ENCODE measurements at regions not wholly inside any gene's neighbourhood (a gene's known extent, or its start where the extent isn't known, plus 50 kb on each side); places are given as distances from the start of the nearest gene placed in this dataset.
A peak's percentile ranks its signal among the peaks of the same experiment; 100 is the strongest.

DNA sequence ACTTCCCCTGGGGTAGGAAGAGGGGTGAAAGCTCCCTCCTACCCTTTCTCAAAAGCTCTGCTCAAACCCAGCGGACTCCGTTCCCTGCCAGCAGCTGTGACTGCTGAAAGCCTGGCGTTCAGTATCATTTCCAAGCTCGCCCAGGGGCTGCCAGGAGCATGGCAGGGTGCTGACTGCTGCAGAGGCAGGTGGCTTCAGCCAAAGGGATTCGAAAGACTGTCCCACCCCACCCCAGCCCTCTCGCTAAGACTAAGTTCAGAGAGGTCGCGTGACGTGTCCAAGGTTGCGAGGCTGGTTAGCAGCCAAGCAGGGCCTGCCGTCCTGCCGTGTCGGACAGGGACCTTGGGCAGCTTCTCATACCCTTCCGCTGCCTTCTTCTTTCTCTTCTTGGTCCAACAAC is 72.3 kb upstream of the RAB12 start:
- DNase-seq (ENCODE audit: low spot score): no peak

DNA sequence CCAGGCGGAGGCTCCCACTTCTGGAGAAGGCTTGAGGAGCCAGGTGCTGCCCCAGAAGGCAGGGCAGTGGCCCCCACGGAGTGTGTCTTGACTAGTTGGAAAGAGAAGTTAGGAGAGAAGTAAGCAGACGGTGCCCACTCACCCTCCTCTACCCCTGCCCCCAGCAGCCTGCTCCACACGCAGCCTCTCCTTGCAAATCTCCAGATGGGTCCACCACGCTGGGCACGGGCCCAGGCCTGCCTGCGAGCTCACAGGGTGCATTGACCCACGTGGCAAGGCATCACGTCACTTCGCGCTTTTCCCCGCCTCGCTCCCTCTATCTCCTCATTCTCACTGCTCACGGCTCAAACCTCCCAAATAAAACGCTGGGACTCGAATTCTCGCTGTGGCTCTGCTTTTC is 71.8 kb upstream of the RAB12 start:
- DNase-seq (ENCODE audit: low spot score): no peak

DNA sequence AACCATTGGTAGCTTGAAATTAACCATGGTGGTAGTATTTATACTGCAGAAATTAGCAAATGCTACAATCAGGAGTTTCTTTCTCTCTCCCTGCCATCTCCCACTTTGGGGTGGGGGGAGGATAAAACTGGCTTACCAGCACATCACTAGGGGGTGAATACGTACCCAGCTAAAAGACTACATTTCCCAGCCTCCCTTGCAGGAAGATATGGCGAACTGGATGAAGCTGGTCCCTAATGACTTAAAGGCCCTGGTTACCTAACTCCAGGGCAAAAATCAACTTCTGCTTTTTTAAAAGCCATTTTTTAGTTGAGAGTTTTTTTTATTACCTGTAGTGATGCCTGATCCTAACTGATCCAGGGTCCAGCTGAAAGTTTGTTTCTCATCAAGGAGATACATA is 70.3 kb upstream of the RAB12 start:
- peak; percentile 20 for DNase-seq (ENCODE audit: low spot score)

DNA sequence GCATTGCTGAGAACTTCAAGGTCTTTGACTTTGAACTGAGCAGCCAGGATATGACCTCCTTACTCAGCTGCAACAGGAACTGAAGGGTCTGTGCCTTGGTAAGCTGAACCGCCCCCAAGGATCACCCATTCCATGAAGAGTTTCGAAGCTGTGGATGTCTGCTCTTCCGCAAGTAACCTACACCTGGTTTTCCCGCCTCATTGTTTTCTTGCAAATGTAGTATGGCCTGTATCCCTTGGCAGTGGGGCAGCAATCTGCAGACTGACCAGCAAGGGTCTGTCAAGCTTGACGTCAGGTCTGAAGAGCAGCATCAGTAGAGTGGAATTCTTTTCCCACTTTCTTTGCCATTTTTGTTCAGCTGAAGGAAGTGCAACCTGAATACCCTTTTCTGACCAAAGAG is 62.6 kb upstream of the RAB12 start:
- DNase-seq (ENCODE audit: low spot score): no peak

DNA sequence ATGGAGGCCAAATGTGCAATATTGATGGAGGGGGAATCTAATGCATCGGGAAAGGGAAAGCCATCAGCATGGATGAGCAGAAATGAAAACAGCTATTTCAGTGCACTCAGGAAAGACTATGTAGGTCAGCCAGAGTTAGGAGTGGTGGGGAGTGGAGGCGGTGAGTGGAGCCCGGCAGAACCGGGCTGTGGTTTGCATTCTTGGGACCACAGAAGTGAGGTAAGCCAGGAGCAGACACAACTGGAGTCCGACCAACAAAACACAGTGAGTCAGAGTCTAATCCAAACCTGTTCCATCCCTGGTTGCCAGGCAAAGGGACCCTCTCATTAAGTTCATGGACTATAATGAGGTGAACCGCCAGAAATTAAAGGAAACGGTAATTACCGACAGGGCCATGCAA is 61.1 kb upstream of the RAB12 start:
- DNase-seq (ENCODE audit: low spot score): no peak

DNA sequence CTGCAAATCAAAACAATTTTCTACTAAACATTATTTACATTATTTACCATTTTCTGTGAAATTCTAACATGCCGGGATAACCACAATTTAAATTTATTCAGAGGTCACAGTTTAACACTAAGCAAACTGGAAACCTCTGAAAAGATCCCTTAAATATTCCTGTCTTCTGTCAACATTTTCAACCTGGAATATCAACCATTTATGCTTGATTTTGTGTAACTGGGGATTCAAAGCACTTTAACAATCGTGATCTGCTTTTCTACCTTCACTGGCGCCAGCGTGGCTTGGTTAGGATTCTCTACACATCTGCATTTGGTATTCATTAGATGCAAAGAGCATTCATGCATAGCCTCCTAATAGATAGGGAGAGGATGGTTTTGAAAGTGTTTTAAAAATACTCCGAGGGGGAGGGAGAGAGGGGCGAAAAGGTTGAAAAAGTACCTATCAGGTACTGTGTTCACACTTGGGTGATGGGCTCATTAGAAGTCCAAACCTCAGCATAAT is 59.9 kb upstream of the RAB12 start:
- DNase-seq (ENCODE audit: low spot score): no peak

DNA sequence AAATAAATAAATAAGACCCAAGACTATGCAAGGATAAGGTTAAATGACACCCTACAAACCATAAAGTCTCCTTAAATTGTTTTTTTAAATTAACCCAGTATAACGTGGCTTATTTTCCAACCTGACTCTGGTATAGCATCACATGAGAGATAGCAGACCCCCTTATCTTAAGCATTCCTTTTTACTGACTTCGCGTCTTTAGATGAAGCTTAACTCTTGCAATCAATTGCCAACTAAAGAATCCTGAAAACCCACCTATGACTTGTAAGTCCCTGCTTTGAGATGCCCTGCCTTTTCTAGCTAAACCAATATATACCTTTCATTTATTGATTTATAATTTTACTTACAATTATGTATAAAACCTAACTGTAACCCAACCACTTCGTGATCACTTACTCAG is 57.1 kb upstream of the RAB12 start:
- no peak for DNase-seq (ENCODE audit: low spot score)

DNA sequence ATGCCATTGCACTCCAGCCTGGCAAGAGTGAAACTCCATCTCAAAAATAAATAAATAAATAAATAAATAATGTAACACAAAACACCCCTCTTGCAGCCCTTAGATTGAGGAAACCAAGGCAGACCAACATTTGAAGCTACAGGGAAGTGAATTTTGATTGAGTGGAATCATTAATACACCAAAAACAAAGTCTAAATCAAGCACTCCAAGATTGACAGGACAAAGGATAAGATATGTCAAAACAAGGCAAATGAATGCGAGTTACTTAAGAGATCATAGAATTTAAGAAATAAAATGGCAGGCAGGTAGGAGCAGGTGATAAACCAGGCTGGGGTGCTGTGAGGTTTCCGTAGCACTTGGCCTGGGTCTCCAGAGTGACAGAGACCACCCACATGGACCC is 54.9 kb upstream of the RAB12 start:
- DNase-seq (ENCODE audit: low spot score): no peak

DNA sequence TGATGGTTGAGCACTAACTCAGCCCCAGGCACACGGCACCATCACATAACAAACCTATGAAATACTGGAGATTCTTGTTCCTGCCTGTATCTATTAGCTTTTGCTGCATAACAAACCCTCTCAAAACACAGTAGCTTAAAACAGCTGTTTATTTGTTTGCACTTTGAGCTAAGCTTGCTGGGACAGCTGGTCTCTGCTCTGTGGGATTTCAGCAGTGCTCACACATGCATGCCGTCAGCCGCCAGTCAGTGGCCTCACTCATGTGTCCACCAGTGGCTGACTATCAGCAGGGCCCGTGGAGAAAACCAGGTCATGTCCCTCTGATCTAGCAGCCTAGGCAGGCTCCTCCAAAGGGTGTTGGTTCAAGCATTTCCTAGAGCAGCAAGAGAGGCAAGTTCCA is 52.8 kb upstream of the RAB12 start:
- DNase-seq (ENCODE audit: low spot score): no peak
